CD14-positive monocyte (primary cell): ENCODE measurements at regions not wholly inside any gene's neighbourhood (a gene's known extent, or its start where the extent isn't known, plus 50 kb on each side); places are given as distances from the start of the nearest gene placed in this dataset.

Experiments used
- DNase-seq, 3 donors: peaks; one replicate each; pipeline ENCODE4 v3.0.0-alpha.2; 2011 to 2022
- H2AFZ ChIP-seq: 2 replicates; pipeline ENCODE4 v1.6.0; 2012; ENCODE audit warnings: mild to moderate bottlenecking, low read depth, low read length, inconsistent platforms; ENCODE audit not compliant: insufficient read depth, poor library complexity, severe bottlenecking
- H3K27ac ChIP-seq, 2 donors: 1 replicate in 1 of 2; 2 replicates in 1 of 2; pipeline ENCODE4 v1.5.1; 2012 to 2013; ENCODE audit warnings: low read length in 2 of 2, control low read depth in 1 of 2, inconsistent platforms in 1 of 2, low read depth in 1 of 2, mild to moderate bottlenecking in 1 of 2
- H3K27me3 ChIP-seq, 2 donors: one replicate each; pipeline versions ENCODE4 v1.6.0 to v1.6.1; 2011 to 2013; ENCODE audit warnings: low read length in 2 of 2; ENCODE audit not compliant: control insufficient read depth in 2 of 2, insufficient read depth in 2 of 2
- H3K36me3 ChIP-seq, 2 donors: replicated peaks in 1 of 2; 1 replicate in 1 of 2; 2 replicates in 1 of 2; pipeline versions ENCODE4 v1.5.1 to v1.6.1; 2012 to 2013; ENCODE audit warnings: low read length in 2 of 2, control low read depth in 1 of 2, inconsistent platforms in 1 of 2, mild to moderate bottlenecking in 1 of 2; ENCODE audit not compliant: insufficient read depth in 2 of 2, control insufficient read depth in 1 of 2
- H3K4me1 ChIP-seq, 2 donors: 1 replicate in 1 of 2; 2 replicates in 1 of 2; pipeline versions ENCODE4 v1.5.1 to v1.6.1; 2012 to 2013; ENCODE audit warnings: low read length in 2 of 2, control low read depth in 1 of 2, inconsistent platforms in 1 of 2, mild to moderate bottlenecking in 1 of 2, moderate library complexity in 1 of 2; ENCODE audit not compliant: insufficient read depth in 2 of 2, control insufficient read depth in 1 of 2
- H3K4me2 ChIP-seq: replicated peaks from 2 replicates; pipeline ENCODE3; 2012; ENCODE audit warnings: low read length, moderate library complexity, mild to moderate bottlenecking; ENCODE audit not compliant: poor library complexity, severe bottlenecking; ENCODE audit errors: extremely low read depth
- H3K4me3 ChIP-seq, 3 experiments: fragments of 200-600 bp in 1 of 3; sonication (generic) in 1 of 3; replicated peaks in 1 of 3; 1 replicate in 2 of 3; 2 replicates in 1 of 3; pipeline ENCODE4 v1.5.1; 2011 to 2013; ENCODE audit warnings: low read length in 3 of 3, mild to moderate bottlenecking in 3 of 3, control low read depth in 2 of 3, low read depth in 2 of 3, inconsistent platforms in 1 of 3, moderate library complexity in 1 of 3
- H3K79me2 ChIP-seq: 2 replicates; pipeline ENCODE4 v1.6.0; 2012; ENCODE audit warnings: mild to moderate bottlenecking, control low read depth, inconsistent platforms, low read length, moderate library complexity; ENCODE audit not compliant: insufficient read depth
- H3K9ac ChIP-seq: 2 replicates; pipeline ENCODE4 v1.6.0; 2017; ENCODE audit warnings: low read length, mild to moderate bottlenecking; ENCODE audit not compliant: insufficient read depth, poor library complexity, severe bottlenecking
- H3K9me3 ChIP-seq, 2 donors: replicated peaks in 1 of 2; 1 replicate in 1 of 2; 2 replicates in 1 of 2; pipeline versions ENCODE4 v1.5.1 to v1.6.1; 2012 to 2013; ENCODE audit warnings: low read length in 2 of 2, control low read depth in 1 of 2; ENCODE audit not compliant: control insufficient read depth in 1 of 2, insufficient read depth in 1 of 2
- H4K20me1 ChIP-seq: 2 replicates; pipeline ENCODE4 v1.6.0; 2012; ENCODE audit warnings: mild to moderate bottlenecking, low read length, control low read depth, moderate library complexity; ENCODE audit not compliant: insufficient read depth
- H3K27ac Mint-ChIP-seq, 7 donors: one replicate each; pipeline ENCODE4 v1.8.0; 2020; ENCODE audit warnings: mild to moderate bottlenecking in 7 of 7, mixed read lengths in 7 of 7, moderate library complexity in 6 of 7, inconsistent platforms in 2 of 7
- H3K27me3 Mint-ChIP-seq, 3 donors: one replicate each; pipeline ENCODE4 v1.8.0; 2021 to 2022; ENCODE audit warnings: low read depth in 3 of 3, mild to moderate bottlenecking in 3 of 3, mixed read lengths in 3 of 3, moderate library complexity in 3 of 3, inconsistent platforms in 1 of 3
- H3K36me3 Mint-ChIP-seq, 2 donors: one replicate each; pipeline ENCODE4 v1.8.0; 2020; ENCODE audit warnings: mixed read lengths in 2 of 2, inconsistent platforms in 1 of 2, mild to moderate bottlenecking in 1 of 2
- H3K4me1 Mint-ChIP-seq: one replicate; pipeline ENCODE4 v1.8.0; 2020; ENCODE audit warnings: mild to moderate bottlenecking, mixed read lengths
- H3K4me3 Mint-ChIP-seq, 2 donors: one replicate each; pipeline ENCODE4 v1.8.0; 2020; ENCODE audit warnings: mild to moderate bottlenecking in 2 of 2, mixed read lengths in 2 of 2, moderate library complexity in 1 of 2
- H3K9me3 Mint-ChIP-seq, 7 donors: one replicate each; pipeline ENCODE4 v1.8.0; 2020 to 2022; ENCODE audit warnings: mixed read lengths in 7 of 7, mild to moderate bottlenecking in 6 of 7, moderate library complexity in 6 of 7, inconsistent platforms in 2 of 7
- WGBS: methylation state at CpG from one replicate; pipeline ENCODE4 v1.1.5; 2013; ENCODE audit warnings: missing lambda C conversion rate; ENCODE audit not compliant: insufficient coverage; 5-methylcytosine and 5-hydroxymethylcytosine counted together
- intact Hi-C, 2 donors: fragments of 100-400 bp; cut with micrococcal nuclease; formaldehyde crosslinking; loops; one replicate each; pipeline versions ENCODE4 v1.15.0 to v1.15.1; 2023
- TF ChIP-seq, protein P1 (sequence below): fragments of 200-600 bp; IDR thresholded peaks from one replicate; pipeline ENCODE4 v1.8.0; 2022; ENCODE audit warnings: antibody characterized with exemption, mild to moderate bottlenecking

DNA sequence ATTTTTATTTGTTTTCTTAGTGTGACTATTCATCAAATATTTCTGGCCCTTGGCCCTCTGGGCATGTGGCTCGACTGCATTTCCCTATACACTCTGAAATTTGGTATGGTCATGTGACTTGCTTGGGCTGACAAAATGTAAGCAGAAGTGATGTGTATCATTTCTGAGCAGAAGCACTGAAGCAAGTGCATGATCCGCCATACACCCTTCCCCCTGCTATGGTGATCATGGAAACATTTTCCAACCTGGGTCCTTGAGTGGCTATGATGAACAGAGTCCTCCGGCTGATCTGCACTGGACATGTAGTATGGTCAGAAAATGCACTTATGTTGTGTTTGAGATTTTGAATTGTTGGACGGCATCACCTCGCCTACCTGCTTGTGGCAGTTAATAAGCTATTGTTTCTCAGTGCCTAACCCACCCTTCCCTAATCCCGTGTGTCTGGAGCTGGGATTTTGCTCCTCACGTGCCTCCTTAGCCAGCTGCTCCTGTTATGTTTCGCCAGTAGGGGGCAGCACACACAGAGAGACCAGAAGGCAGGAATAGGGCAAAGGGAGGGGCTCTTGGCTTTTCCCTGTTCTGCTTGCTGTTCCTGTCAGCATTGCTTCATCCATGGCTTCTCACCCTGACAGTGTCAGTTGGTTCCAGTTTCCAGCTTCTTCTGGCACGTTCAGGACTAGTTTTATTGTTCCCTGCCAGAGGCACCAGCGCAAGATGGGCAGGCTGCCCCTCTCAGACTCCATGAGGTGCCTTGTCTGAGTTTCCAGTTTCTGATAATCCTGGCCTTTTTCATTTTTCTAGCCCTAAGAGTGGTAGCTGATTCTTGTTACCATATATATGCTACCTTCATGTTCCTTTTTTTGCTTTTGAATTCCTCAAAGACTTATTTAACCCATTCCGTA, 207.4 kb downstream of the ARL6IP6 start:
- H2AFZ ChIP-seq, result no peak overlapping the region
- no peaks in the 10 kb centered on the region for H3K36me3 ChIP-seq
- no peak overlapping the region for H3K9ac ChIP-seq
- H3K27ac ChIP-seq, result no peak overlapping the region
- intact Hi-C loops, result no loop called here
- 29% methylated on average over 3 of the region's 11 CpGs for WGBS
- DNase-seq, result peak in 1 of 3 donors; percentile 12
- Mint-ChIP-seq H3K27me3 (peaks cover 0 to 1% (median 0%) of the 10 kb centered on the region in 3 donors), H3K9me3 (peaks cover 0 to 1% (median 0%) of the 10 kb centered on the region in 7 donors), H3K27ac (no peak overlapping the region), H3K36me3 (no peaks in the 10 kb centered on the region), H3K4me3 (peak overlapping the region in 1 of 2 donors; percentile 21), H3K4me1 (peaks cover 2% of the 10 kb centered on the region)
- H3K4me2 ChIP-seq, result no peak overlapping the region
- no peaks in the 10 kb centered on the region for H3K79me2 ChIP-seq
- H3K4me3 ChIP-seq, result no peak overlapping the region
- no peaks in the 10 kb centered on the region for H3K9me3 ChIP-seq
- no peaks in the 10 kb centered on the region for H3K4me1 ChIP-seq
- no peaks in the 10 kb centered on the region for H4K20me1 ChIP-seq
- TF ChIP-seq, protein P1, sequence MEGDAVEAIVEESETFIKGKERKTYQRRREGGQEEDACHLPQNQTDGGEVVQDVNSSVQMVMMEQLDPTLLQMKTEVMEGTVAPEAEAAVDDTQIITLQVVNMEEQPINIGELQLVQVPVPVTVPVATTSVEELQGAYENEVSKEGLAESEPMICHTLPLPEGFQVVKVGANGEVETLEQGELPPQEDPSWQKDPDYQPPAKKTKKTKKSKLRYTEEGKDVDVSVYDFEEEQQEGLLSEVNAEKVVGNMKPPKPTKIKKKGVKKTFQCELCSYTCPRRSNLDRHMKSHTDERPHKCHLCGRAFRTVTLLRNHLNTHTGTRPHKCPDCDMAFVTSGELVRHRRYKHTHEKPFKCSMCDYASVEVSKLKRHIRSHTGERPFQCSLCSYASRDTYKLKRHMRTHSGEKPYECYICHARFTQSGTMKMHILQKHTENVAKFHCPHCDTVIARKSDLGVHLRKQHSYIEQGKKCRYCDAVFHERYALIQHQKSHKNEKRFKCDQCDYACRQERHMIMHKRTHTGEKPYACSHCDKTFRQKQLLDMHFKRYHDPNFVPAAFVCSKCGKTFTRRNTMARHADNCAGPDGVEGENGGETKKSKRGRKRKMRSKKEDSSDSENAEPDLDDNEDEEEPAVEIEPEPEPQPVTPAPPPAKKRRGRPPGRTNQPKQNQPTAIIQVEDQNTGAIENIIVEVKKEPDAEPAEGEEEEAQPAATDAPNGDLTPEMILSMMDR, result peak; percentile 40
- no peaks in the 10 kb centered on the region for H3K27me3 ChIP-seq

DNA sequence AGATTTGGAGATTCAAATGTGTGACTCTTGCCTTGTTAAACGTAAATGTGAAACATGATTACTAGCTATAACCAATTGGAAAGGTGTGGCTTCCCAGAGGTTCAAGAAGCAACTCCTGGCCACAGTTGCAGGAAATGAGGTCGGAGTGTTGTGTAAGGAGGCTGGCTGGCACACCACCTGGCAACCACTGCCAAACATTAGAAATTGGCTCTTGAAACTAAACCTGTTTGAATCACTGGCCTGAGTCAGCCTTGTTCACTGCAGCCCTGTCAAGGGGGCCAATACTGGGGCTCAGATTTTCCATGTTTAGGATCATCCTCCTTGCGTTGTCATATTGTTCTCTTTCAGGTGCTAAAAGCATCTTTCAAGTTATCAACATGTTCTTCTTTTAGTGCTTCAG, 206.3 kb downstream of the ARL6IP6 start:
- Histone ChIP-seq H3K9ac (no peak overlapping the region), H3K9me3 (no peaks in the 10 kb centered on the region), H3K4me3 (no peak overlapping the region), H3K4me2 (no peak overlapping the region), H3K27me3 (no peaks in the 10 kb centered on the region), H3K36me3 (no peaks in the 10 kb centered on the region), H2AFZ (no peak overlapping the region), H3K4me1 (no peaks in the 10 kb centered on the region), H3K27ac (no peak overlapping the region), H3K79me2 (no peaks in the 10 kb centered on the region), H4K20me1 (no peaks in the 10 kb centered on the region)
- H3K4me1 Mint-ChIP-seq, result peaks cover 2% of the 10 kb centered on the region
- no peak overlapping the region for H3K27ac Mint-ChIP-seq
- H3K4me3 Mint-ChIP-seq, result no peak overlapping the region
- no peak for DNase-seq
- intact Hi-C loops, result no loop called here
- no peaks in the 10 kb centered on the region for H3K36me3 Mint-ChIP-seq
- H3K9me3 Mint-ChIP-seq, result peaks cover 0 to 1% (median 0%) of the 10 kb centered on the region in 7 donors
- TF ChIP-seq, protein P1, result no peak
- H3K27me3 Mint-ChIP-seq, result peaks cover 0 to 5% (median 0%) of the 10 kb centered on the region in 3 donors
- 90% methylated on average over 2 of the region's 3 CpGs for WGBS
